GM19351 (cell line): ENCODE measurements at regions not wholly inside any gene's neighbourhood (a gene's known extent, or its start where the extent isn't known, plus 50 kb on each side); places are given as distances from the start of the nearest gene placed in this dataset.

Source experiments
- ATAC-seq: cut with Tn5 transposase; IDR thresholded peaks from one replicate; pipeline ENCODE4 v1.9.1; 2021; ENCODE audit warnings: mild to moderate bottlenecking, moderate library complexity; ENCODE audit not compliant: unreplicated experiment

- ATAC-seq, result no peak
Measured at GRCh38 chr6:2433711-2434110, 188.3 kb upstream of the GMDS start.

- ATAC-seq, result no peak
Measured at GRCh38 chr6:2433266-2433665, 187.9 kb upstream of the GMDS start.

DNA sequence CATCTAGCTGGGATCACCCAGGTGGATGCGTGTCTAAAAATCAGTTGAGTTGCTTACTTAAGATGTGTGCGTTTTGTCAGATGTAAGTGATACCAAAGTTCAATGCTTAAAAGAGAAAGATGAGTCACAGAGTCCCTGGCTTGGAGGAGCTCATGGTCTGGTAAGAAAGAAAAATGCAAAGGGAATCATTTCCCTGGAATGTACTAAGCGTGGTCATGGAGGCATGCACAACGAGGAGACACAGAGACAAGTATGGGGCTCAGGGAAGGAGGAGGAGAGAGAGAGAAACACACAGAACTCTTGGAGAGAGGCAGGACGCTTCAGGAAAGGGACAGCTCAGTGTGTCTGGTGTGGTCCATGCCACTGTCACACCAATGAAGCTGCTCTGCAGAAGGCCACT, 186.9 kb upstream of the GMDS start:
- no peak for ATAC-seq

GRCh38 chr6:2430612-2431011, 185.2 kb upstream of the GMDS start:
- ATAC-seq, result no peak

DNA sequence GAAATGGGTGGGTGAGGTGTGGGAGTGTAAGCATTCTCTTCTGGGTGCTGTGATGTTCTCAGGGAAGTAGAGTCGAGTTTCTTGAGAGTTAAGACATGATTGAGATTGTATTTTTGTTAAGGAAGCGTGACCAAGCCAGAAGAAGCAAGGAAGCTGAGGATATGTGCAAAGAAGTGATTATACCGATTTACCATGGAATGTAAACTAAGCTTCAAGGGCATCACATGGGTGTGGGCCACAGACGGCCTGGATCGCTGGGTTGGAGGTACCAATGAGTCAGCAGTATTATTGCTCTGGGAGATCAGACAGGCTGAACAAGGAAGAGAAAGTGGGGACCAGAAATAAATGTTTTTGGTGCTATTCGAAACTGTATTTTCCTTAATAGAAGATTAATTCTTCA, 184.1 kb upstream of the GMDS start:
- no peak for ATAC-seq

GRCh38 chr6:2429032-2429431, 183.6 kb upstream of the GMDS start:
- ATAC-seq, result no peak

DNA sequence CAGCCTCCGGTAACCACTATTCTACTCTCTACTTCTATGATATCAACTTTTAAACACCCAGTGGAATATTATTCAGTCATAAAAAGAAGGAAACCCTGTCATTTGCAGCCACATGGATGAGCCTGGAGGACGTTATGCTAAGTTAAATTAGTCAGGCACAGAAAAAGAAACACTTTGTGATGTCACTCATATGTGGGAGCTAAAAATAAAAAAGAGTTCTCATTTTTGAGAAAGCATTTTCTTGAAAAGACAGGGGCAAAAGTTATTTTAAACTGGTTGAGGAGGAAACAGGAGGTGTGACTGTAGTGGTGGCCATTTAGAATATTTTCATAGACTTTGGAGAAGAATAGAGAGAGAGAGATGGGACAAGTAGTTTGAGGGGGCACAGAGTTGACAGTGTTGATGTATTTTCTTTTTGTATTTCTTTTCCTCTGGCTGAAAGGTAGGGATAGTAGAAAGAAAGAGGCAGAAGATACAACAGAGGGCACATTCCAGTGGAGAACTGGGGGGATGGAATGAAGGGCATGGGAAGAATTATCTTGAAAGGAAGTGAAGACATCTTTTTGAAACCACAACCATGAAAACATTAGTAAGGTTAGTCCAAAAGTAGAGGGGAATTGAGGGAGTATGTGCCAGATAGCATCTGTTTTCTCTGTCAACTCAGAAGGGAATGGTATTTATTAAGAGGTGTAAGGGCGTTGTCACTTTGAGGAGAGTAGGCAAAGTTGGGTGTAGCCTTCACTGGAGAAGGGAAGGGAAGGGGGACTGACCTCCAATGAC, 181.3 kb upstream of the GMDS start:
- ATAC-seq, result no peak

DNA sequence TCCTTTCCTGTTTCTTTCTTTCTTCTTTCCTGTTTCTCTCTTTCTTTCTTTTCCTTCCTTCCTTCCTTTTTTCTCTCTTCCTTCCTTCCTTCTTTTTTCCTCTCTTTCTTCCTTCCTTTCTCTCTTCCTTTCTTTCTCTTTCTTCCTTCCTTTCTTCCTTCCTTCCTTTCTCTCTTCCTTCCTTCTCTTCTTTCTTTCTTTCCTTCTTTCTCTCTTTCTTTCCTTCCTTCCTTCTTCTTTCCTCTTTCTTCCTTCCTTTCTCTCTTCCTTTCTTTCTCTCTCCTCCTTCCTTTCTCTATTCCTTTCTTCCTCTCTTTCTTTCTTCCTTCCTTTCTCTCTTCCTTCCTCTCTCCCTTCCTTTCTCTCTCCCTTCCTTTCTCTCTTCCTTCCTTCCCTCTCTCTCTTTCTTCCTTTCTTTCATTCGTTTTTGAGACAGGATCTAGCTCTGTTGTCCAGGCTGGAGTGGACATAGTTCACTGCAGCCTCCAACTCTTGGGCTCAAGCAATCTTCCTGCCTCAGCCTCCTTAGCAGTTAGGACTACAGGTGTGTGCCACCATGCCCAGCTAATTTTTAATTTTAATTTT, 170.8 kb upstream of the GMDS start:
- no peak for ATAC-seq

- ATAC-seq, result no peak
Measured at GRCh38 chr6:2414885-2415547, 169.6 kb upstream of the GMDS start.

- no peak for ATAC-seq
Measured at GRCh38 chr6:2412731-2413130, 167.3 kb upstream of the GMDS start.

DNA sequence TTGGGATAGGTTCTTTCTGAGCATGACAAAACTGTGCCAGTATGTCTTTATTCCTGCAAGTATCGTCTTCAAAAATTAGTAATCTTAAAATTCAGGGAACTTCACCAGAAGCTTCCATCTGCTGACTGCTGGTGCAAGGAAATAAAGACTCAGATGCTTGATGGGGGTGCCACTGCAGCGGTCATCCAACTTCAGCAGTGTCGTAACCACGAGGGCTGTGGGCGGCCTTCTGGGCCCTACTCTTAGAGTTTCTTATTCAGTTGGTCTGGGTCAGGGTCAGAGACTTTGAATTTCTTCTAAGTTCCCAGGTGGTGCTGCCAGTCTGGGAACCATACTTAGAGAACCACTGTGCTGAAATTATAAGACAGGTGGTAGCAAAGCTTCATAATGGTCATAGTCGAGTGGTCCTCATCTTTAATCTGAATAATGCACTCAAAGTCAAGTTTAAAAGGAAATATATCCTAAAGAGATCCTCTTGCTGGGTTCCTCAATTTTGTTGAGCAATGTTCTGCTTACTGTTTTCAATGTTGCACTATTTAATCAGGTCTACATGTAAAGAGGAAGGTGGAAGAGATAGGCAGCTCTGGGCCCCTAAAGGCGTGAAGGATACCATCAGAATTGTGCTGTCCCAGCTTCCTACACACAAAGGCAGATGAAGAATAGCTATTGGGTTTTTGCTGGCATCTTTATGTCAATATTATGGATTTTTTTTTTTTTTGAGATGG, 165.4 kb upstream of the GMDS start:
- ATAC-seq, result no peak

- no peak for ATAC-seq
Measured at GRCh38 chr6:2407525-2407924, 162.1 kb upstream of the GMDS start.

- ATAC-seq, result no peak
Measured at GRCh38 chr6:2404211-2404929, 159.0 kb upstream of the GMDS start.

DNA sequence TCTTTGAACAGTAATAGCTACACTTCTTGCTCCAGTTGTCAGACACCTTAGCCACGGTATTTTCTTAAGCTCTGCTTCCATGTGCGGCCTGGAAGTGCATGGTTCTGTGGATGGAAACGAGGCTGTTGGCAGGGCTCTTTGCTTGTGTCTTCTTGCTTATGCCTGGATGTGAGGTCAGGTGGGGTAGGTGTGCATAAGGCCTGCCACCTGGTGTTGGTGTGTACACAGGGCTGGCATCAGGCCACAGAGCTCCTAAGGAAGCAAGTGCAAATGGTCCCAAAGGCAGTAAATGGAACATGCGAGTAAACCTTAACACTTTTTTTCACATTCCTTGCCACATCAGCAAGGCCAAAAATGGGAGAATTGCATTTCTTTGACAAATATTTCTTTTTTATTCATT, 158.1 kb upstream of the GMDS start:
- ATAC-seq, result no peak

DNA sequence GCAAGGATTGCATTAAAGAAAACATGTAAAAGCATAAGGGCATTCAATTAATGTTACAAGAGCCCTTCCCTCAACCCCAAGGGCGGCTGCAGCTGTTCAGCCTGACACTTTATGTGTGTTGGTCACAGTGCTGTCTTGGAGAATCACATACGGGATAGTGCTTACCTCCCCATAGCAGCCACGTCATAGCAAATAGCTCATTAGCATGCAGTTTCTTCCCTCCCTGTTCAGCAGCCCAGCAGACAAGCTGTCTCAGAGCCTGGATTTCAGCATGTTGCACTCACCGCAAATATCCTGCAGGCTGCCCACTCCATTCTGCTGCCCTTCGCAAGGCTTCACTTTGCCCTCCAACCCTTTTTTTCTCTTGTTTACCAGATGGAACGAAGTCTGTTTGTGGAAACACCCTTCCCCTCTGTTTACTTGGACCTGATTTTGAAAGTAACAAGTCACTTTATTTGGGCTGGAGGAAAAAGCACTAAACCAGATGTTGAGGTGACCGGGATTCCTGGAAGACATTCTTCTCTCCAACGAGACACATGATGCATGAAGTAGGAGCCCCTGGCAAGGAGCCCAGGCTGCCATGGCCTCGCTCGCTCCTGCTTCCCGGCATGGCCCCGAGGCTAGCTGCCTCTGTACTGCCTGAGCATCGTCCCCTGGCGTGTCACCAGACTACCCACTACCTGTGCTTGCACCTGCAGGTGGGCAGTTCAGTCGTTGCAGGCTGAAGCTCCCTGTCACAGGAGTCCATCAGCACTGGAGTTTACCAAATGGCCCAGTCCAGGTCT, 151.6 kb upstream of the GMDS start:
- ATAC-seq, result no peak

- no peak for ATAC-seq
Measured at GRCh38 chr6:2396042-2396657, 150.7 kb upstream of the GMDS start.

DNA sequence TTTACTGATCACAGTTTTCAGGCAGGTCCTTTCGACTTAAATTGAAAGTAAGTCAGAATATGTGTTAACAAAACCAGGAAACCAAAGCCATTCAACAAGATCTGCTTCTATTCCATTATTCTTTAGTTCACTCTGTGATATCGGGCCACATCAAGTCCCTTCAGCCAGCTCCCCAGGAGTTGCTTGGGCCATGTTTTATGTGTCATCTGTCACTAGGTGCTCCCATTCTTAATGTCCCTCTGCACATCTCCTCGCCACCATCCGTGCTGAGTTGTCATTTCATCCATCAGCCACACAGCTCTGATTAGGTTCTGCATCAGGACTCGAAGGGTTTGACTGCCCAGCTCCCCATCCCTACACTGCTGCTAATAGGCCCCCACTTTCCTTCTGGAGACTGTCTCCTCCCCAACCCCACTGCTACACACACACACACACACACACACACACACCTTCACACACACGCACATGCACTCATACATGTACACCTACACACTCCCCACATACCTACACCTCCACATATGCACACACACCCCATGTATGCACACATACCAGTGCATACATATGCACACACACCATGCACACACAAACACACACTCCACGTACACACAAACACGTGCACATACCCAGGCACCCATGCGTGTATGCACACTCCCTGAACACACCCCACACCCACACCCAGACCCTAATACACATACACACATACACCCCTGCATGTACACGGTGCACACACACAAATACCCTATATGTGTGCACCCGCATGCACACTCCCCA, 143.3 kb upstream of the GMDS start:
- no peak for ATAC-seq

DNA sequence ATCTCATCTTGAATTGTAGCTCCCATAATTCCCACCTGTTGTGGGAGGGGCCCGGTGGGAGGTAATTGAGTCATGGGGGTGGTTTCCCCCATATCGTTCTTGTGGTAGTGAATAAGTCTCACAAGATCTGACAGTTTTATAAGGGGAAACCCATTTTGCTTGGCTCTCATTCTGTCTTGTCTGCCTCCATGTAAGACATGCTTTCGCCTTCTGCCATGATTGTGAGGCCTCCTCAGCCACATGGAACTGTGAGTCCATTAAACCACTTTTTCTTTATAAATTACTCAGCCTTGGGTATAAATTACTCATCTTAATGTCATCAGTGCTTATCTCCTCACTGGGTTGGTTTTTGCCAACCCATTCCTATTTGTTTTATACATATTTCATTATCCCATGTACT, 142.0 kb upstream of the GMDS start:
- ATAC-seq, result no peak

- ATAC-seq, result no peak
Measured at GRCh38 chr6:2385471-2385983, 140.1 kb upstream of the GMDS start.
